ENCODE measurements at regions not wholly inside any gene's neighbourhood (a gene's known extent, or its start where the extent isn't known, plus 50 kb on each side); places are given as distances from the start of the nearest gene placed in this dataset.
"Not testable (repeated sequence)": the region's sequence is repeated elsewhere in the genome, so short reads cannot be mapped to it uniquely, and the experiment has no call there.

- CTCF ChIA-PET: no interaction called here
- no peak for DNase-seq
These were observed 484.7 kb downstream of the DACH1 start for GRCh38 chr13:71382285-71382684.

GRCh38 chr13:71380191-71380590, 486.8 kb downstream of the DACH1 start:
- no peak overlapping the region for H3K4me3 Mint-ChIP-seq
- no peaks in the 10 kb centered on the region for H3K27me3 Mint-ChIP-seq
- CTCF ChIA-PET: no interaction called here
- DNase-seq (no peak), ATAC-seq (no peak)
- intact Hi-C loops (cut with DNase I, micrococcal nuclease): no loop called here
- POLR2A ChIA-PET: no interaction called here
- no peak overlapping the region for H3K27ac Mint-ChIP-seq
- no peaks in the 10 kb centered on the region for H3K36me3 Mint-ChIP-seq (ENCODE audit: low read depth)
- H3K9me3 Mint-ChIP-seq (ENCODE audit: low read depth): no peaks in the 10 kb centered on the region
- no peaks in the 10 kb centered on the region for H3K4me1 Mint-ChIP-seq

More at GRCh38 chr13:71382285-71382684, 484.7 kb downstream of the DACH1 start:
- H3K27ac Mint-ChIP-seq: no peak overlapping the region
- POLR2A ChIA-PET: no interaction called here
- H3K4me1 Mint-ChIP-seq: no peaks in the 10 kb centered on the region
- no peak overlapping the region for H3K4me3 Mint-ChIP-seq
- H3K36me3 Mint-ChIP-seq (ENCODE audit: low read depth): no peaks in the 10 kb centered on the region
- no peak for ATAC-seq
- no peaks in the 10 kb centered on the region for H3K27me3 Mint-ChIP-seq
- intact Hi-C loops (cut with DNase I, micrococcal nuclease): no loop called here
- H3K9me3 Mint-ChIP-seq (ENCODE audit: low read depth): no peaks in the 10 kb centered on the region

GRCh38 chr13:71378961-71379905, 487.8 kb downstream of the DACH1 start:
- ATAC-seq (no peak), DNase-seq (no peak)
- H3K36me3 Mint-ChIP-seq (ENCODE audit: low read depth): no peaks in the 10 kb centered on the region
- H3K27ac Mint-ChIP-seq: no peak overlapping the region
- ChIA-PET POLR2A (no interaction called here), CTCF (interaction anchor here (0.6 kb wide), 1 partner anchor 25 kb away, joined by 3 read pairs; no protein-coding TSS in a partner anchor)
- H3K4me3 Mint-ChIP-seq: no peak overlapping the region
- H3K4me1 Mint-ChIP-seq: no peaks in the 10 kb centered on the region
- H3K9me3 Mint-ChIP-seq (ENCODE audit: low read depth): no peaks in the 10 kb centered on the region
- intact Hi-C loops (cut with DNase I, micrococcal nuclease): no loop called here
- H3K27me3 Mint-ChIP-seq: no peaks in the 10 kb centered on the region

- ChIA-PET CTCF (no interaction called here), POLR2A (no interaction called here)
- H3K4me3 Mint-ChIP-seq: no peak overlapping the region
- no peak for DNase-seq
- no peaks in the 10 kb centered on the region for H3K27me3 Mint-ChIP-seq
- H3K9me3 Mint-ChIP-seq (ENCODE audit: low read depth): no peaks in the 10 kb centered on the region
- no peak overlapping the region for H3K27ac Mint-ChIP-seq
- no peaks in the 10 kb centered on the region for H3K36me3 Mint-ChIP-seq (ENCODE audit: low read depth)
- no peak for ATAC-seq
- no peaks in the 10 kb centered on the region for H3K4me1 Mint-ChIP-seq
- intact Hi-C loops (cut with DNase I, micrococcal nuclease): no loop called here
These were observed 492.4 kb downstream of the DACH1 start for GRCh38 chr13:71374471-71375049.

GRCh38 chr13:71368336-71368735, 498.7 kb downstream of the DACH1 start:
- ChIA-PET CTCF (no interaction called here), POLR2A (no interaction called here)
- DNase-seq (no peak), ATAC-seq (no peak)
- no peaks in the 10 kb centered on the region for H3K9me3 Mint-ChIP-seq (ENCODE audit: low read depth)
- H3K27ac Mint-ChIP-seq: no peak overlapping the region
- intact Hi-C loops (cut with DNase I, micrococcal nuclease): no loop called here
- H3K4me1 Mint-ChIP-seq: no peaks in the 10 kb centered on the region
- no peaks in the 10 kb centered on the region for H3K36me3 Mint-ChIP-seq (ENCODE audit: low read depth)
- no peaks in the 10 kb centered on the region for H3K27me3 Mint-ChIP-seq
- H3K4me3 Mint-ChIP-seq: no peak overlapping the region

GRCh38 chr13:71360041-71360440, 507.0 kb downstream of the DACH1 start:
- Mint-ChIP-seq H3K4me1 (no peaks in the 10 kb centered on the region), H3K27ac (no peak overlapping the region), H3K36me3 (ENCODE audit: low read depth) (no peaks in the 10 kb centered on the region), H3K27me3 (no peaks in the 10 kb centered on the region), H3K4me3 (no peak overlapping the region), H3K9me3 (ENCODE audit: low read depth) (no peaks in the 10 kb centered on the region)
- ATAC-seq: no peak
- intact Hi-C loops (cut with DNase I, micrococcal nuclease): no loop called here
- ChIA-PET CTCF (no interaction called here), POLR2A (no interaction called here)
- no peak for DNase-seq

- Mint-ChIP-seq H3K36me3 (ENCODE audit: low read depth) (no peaks in the 10 kb centered on the region), H3K4me3 (no peak overlapping the region), H3K4me1 (no peaks in the 10 kb centered on the region), H3K27ac (no peak overlapping the region), H3K27me3 (no peaks in the 10 kb centered on the region), H3K9me3 (ENCODE audit: low read depth) (no peaks in the 10 kb centered on the region)
- intact Hi-C loops (cut with DNase I, micrococcal nuclease): no loop called here
- no peak for ATAC-seq
- POLR2A ChIA-PET: no interaction called here
- CTCF ChIA-PET: interaction anchor here (0.9 kb wide), 1 partner anchor 22 kb away, joined by 4 read pairs; no protein-coding TSS in a partner anchor
- DNase-seq: no peak
These were observed 507.4 kb downstream of the DACH1 start for GRCh38 chr13:71359641-71360040.

GRCh38 chr13:71358218-71358617, 508.8 kb downstream of the DACH1 start:
- no peaks in the 10 kb centered on the region for H3K9me3 Mint-ChIP-seq (ENCODE audit: low read depth)
- ChIA-PET CTCF (no interaction called here), POLR2A (no interaction called here)
- ATAC-seq: no peak
- H3K27me3 Mint-ChIP-seq: no peaks in the 10 kb centered on the region
- H3K27ac Mint-ChIP-seq: no peak overlapping the region
- no peak overlapping the region for H3K4me3 Mint-ChIP-seq
- intact Hi-C loops (cut with DNase I, micrococcal nuclease): no loop called here
- H3K36me3 Mint-ChIP-seq (ENCODE audit: low read depth): no peaks in the 10 kb centered on the region
- DNase-seq: no peak
- no peaks in the 10 kb centered on the region for H3K4me1 Mint-ChIP-seq

- Mint-ChIP-seq H3K4me1 (no peaks in the 10 kb centered on the region), H3K9me3 (ENCODE audit: low read depth) (no peaks in the 10 kb centered on the region), H3K4me3 (no peak overlapping the region), H3K27me3 (no peaks in the 10 kb centered on the region), H3K36me3 (ENCODE audit: low read depth) (no peaks in the 10 kb centered on the region), H3K27ac (no peak overlapping the region)
- intact Hi-C loops (cut with DNase I, micrococcal nuclease): no loop called here
- POLR2A ChIA-PET: no interaction called here
- ATAC-seq (no peak), DNase-seq (no peak)
- CTCF ChIA-PET: interaction anchor here (0.7 kb wide), 1 partner anchor 838 kb away, joined by 3 read pairs; no protein-coding TSS in a partner anchor
These were observed 512.0 kb downstream of the DACH1 start for GRCh38 chr13:71355010-71355409.

- ChIA-PET CTCF (no interaction called here), POLR2A (no interaction called here)
- no peak overlapping the region for H3K4me3 Mint-ChIP-seq
These were observed 516.1 kb downstream of the DACH1 start for GRCh38 chr13:71350886-71351285.

GRCh38 chr13:71345856-71346255, 521.1 kb downstream of the DACH1 start:
- H3K36me3 Mint-ChIP-seq (ENCODE audit: low read depth); POLR2A ChIA-PET; H3K27me3 Mint-ChIP-seq; CTCF ChIA-PET; H3K4me3 Mint-ChIP-seq; H3K27ac Mint-ChIP-seq; H3K4me1 Mint-ChIP-seq; H3K9me3 Mint-ChIP-seq (ENCODE audit: low read depth); DNase-seq; ATAC-seq; intact Hi-C loops (cut with DNase I, micrococcal nuclease): not testable (repeated sequence)

More at GRCh38 chr13:71350886-71351285, 516.1 kb downstream of the DACH1 start:
- no peaks in the 10 kb centered on the region for H3K27me3 Mint-ChIP-seq
- H3K9me3 Mint-ChIP-seq (ENCODE audit: low read depth): no peaks in the 10 kb centered on the region
- no peaks in the 10 kb centered on the region for H3K4me1 Mint-ChIP-seq
- DNase-seq (no peak), ATAC-seq (no peak)
- no peaks in the 10 kb centered on the region for H3K36me3 Mint-ChIP-seq (ENCODE audit: low read depth)
- H3K27ac Mint-ChIP-seq: no peak overlapping the region
- intact Hi-C loops (cut with DNase I, micrococcal nuclease): no loop called here

GRCh38 chr13:71339736-71340135, 527.3 kb downstream of the DACH1 start:
- no peak for ATAC-seq
- Mint-ChIP-seq H3K4me1 (no peaks in the 10 kb centered on the region), H3K9me3 (ENCODE audit: low read depth) (no peaks in the 10 kb centered on the region), H3K27ac (no peak overlapping the region), H3K27me3 (no peaks in the 10 kb centered on the region), H3K36me3 (ENCODE audit: low read depth) (no peaks in the 10 kb centered on the region), H3K4me3 (no peak overlapping the region)
- intact Hi-C loops (cut with DNase I, micrococcal nuclease): no loop called here
- DNase-seq: no peak
- CTCF ChIA-PET: no interaction called here
- POLR2A ChIA-PET: interaction anchor here (0.6 kb wide), 1 partner anchor 1429 kb away, joined by 3 read pairs; no protein-coding TSS in a partner anchor
